MCF 10A (cell line): ENCODE measurements at regions not wholly inside any gene's neighbourhood (a gene's known extent, or its start where the extent isn't known, plus 50 kb on each side); places are given as distances from the start of the nearest gene placed in this dataset.

Source experiments
- BruUV-seq: library from RNA; stranded (reverse); fragments of 400-500 nt; replicated peaks from 2 replicates; lab custom pipeline; 2021; lab: Mats Ljungman, UMichigan
- CTCF ChIA-PET: fragments of 300-600 bp; sonication (Branson Sonifier 250); formaldehyde crosslinking; extraction: SDS; loops from one replicate; lab custom pipeline; 2021; ENCODE audit warnings: antibody characterized with exemption, inconsistent platforms; lab: Yijun Ruan, JAX
- POLR2A ChIA-PET: fragments of 300-600, 350-650 bp; sonication (Branson Sonifier 250); formaldehyde crosslinking; extraction: SDS; loops from one replicate; lab custom pipeline; 2020; ENCODE audit warnings: antibody characterized with exemption, inconsistent platforms; lab: Yijun Ruan, JAX
- DNase-seq: peaks from one replicate; pipeline ENCODE4 v3.0.0-alpha.2; 2018; ENCODE audit not compliant: unreplicated experiment
- H3K27ac Mint-ChIP-seq: one replicate; pipeline ENCODE4 v1.8.0; 2022; ENCODE audit warnings: mild to moderate bottlenecking, low read depth, mixed read lengths; ENCODE audit not compliant: unreplicated experiment
- H3K27me3 Mint-ChIP-seq: one replicate; pipeline ENCODE4 v1.8.0; 2022; ENCODE audit warnings: mixed read lengths; ENCODE audit not compliant: insufficient read depth, unreplicated experiment
- H3K36me3 Mint-ChIP-seq: one replicate; pipeline ENCODE4 v1.8.0; 2022; ENCODE audit warnings: mild to moderate bottlenecking, moderate library complexity, mixed read lengths; ENCODE audit not compliant: insufficient read depth, unreplicated experiment
- H3K4me1 Mint-ChIP-seq: one replicate; pipeline ENCODE4 v1.8.0; 2022; ENCODE audit warnings: mixed read lengths; ENCODE audit not compliant: insufficient read depth, unreplicated experiment
- H3K4me3 Mint-ChIP-seq: one replicate; pipeline ENCODE4 v1.8.0; 2022; ENCODE audit warnings: mild to moderate bottlenecking, moderate library complexity, mixed read lengths; ENCODE audit not compliant: unreplicated experiment
- H3K9me3 Mint-ChIP-seq: one replicate; pipeline ENCODE4 v1.8.0; 2022; ENCODE audit warnings: mixed read lengths; ENCODE audit not compliant: unreplicated experiment
- intact Hi-C: fragments of 100-400 bp; cut with micrococcal nuclease; formaldehyde crosslinking; loops from 2 replicates; pipeline ENCODE4 v1.14.1; 2022
- TF ChIP-seq, protein P1 (sequence below): fragments of 200-600 bp; IDR thresholded peaks from one replicate; pipeline ENCODE4 v1.8.0; 2022; ENCODE audit warnings: antibody characterized with exemption, mild to moderate bottlenecking; ENCODE audit not compliant: unreplicated experiment

DNA sequence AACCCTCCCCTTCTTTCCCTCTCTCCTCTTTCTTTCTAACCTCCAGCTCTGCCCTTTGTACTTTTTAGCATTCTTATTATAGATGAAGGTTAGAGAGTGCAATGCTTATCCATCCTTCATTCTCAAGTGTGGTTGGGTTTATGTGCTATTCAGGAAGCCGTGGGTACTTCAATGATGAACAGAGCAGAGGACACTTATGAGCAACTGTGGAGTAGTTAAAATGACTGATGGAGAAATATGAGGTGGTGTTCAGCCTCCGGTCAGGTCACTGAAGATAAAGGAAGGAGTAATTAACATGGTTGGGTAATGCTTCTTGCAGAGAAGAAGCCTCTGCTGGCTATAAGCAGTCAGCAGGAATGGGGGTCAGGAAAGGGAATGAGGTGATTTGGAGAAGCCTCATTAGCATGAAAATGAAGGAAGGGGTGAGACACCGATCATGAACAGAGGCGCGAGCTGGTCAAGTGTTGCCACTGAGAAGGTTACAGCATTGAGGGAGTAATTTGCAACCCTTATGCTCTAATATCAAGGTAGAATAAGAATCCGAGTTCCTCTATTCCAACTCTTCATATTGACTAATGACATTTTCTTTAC, 174.7 kb downstream of the LPIN1 start:
- TF ChIP-seq, protein P1, sequence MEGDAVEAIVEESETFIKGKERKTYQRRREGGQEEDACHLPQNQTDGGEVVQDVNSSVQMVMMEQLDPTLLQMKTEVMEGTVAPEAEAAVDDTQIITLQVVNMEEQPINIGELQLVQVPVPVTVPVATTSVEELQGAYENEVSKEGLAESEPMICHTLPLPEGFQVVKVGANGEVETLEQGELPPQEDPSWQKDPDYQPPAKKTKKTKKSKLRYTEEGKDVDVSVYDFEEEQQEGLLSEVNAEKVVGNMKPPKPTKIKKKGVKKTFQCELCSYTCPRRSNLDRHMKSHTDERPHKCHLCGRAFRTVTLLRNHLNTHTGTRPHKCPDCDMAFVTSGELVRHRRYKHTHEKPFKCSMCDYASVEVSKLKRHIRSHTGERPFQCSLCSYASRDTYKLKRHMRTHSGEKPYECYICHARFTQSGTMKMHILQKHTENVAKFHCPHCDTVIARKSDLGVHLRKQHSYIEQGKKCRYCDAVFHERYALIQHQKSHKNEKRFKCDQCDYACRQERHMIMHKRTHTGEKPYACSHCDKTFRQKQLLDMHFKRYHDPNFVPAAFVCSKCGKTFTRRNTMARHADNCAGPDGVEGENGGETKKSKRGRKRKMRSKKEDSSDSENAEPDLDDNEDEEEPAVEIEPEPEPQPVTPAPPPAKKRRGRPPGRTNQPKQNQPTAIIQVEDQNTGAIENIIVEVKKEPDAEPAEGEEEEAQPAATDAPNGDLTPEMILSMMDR = no peak
- ChIA-PET CTCF (no interaction called here), POLR2A (interaction anchor here (0.7 to 2.2 kb wide), 3 partner anchors 17 to 47 kb away, joined by 3 to 6 read pairs (median 3); no protein-coding TSS in a partner anchor)
- Mint-ChIP-seq H3K9me3 (no peaks in the 10 kb centered on the region), H3K36me3 (no peaks in the 10 kb centered on the region), H3K27me3 (no peaks in the 10 kb centered on the region), H3K27ac (no peak overlapping the region), H3K4me1 (peaks cover 5% of the 10 kb centered on the region), H3K4me3 (no peak overlapping the region)
- intact Hi-C loops = no loop called here
- no TSS peak for BruUV-seq
- no peak for DNase-seq

DNA sequence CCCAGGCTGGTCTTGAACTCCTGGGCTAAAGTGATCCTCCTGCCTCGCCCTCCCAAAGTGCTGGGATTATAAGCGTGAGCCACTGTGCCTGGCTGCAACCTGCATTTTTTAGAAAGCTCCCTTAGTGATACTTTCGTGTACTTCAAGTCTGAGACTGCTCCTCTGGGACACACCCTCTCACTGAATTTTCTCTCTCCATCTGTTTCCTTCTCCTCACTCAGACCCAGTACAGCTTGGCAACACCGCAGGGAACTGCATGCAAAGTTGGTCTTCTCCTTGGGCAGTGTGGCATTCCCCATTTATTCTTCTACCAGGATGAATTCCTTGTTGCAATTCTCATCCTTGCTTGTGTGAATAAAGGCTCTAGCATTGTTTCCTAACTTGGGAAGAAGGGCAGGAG, 175.9 kb downstream of the LPIN1 start:
- no peaks in the 10 kb centered on the region for H3K27me3 Mint-ChIP-seq
- H3K4me3 Mint-ChIP-seq = no peak overlapping the region
- no TSS peak for BruUV-seq
- ChIA-PET POLR2A (interaction anchor here (1.4 to 2.2 kb wide), 2 partner anchors 16 to 46 kb away, joined by 3 to 6 read pairs; no protein-coding TSS in a partner anchor), CTCF (no interaction called here)
- no peak for DNase-seq
- TF ChIP-seq, protein P1 = no peak
- H3K27ac Mint-ChIP-seq = no peak overlapping the region
- intact Hi-C loops = no loop called here
- no peaks in the 10 kb centered on the region for H3K36me3 Mint-ChIP-seq
- H3K4me1 Mint-ChIP-seq = peaks cover 5% of the 10 kb centered on the region
- no peaks in the 10 kb centered on the region for H3K9me3 Mint-ChIP-seq

DNA sequence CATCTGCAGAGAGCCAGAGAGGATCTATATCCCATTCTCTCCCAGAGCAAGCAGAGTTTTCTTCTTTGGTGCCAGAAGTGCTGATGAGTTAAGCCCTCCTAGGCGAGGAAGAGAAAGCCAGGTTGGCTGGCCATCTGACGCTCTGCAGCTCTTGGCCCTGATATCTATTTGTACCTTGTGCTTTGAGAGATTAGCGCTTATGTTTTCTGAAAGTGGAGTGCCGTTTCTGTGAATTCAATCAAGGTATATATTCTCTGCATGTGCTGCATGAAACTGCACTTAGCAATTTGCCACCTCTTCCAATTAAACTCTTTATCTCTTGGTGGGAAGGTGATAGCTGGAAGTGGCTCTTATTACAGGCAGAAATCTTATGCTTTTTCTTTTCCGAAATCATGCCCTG, 177.5 kb downstream of the LPIN1 start:
- intact Hi-C loops = no loop called here
- ChIA-PET POLR2A (interaction anchor here (0.9 to 2.0 kb wide), 2 partner anchors 10 to 397 kb away, joined by 4 read pairs; no protein-coding TSS in a partner anchor), CTCF (interaction anchor here (0.5 to 1.6 kb wide), 5 partner anchors 9 to 88 kb away, joined by 3 to 7 read pairs (median 4); no protein-coding TSS in a partner anchor)
- Mint-ChIP-seq H3K27me3 (no peaks in the 10 kb centered on the region), H3K36me3 (no peaks in the 10 kb centered on the region), H3K4me3 (no peak overlapping the region), H3K27ac (no peak overlapping the region), H3K4me1 (peaks cover 5% of the 10 kb centered on the region), H3K9me3 (no peaks in the 10 kb centered on the region)
- no peak for DNase-seq
- TF ChIP-seq, protein P1 = no peak
- no TSS peak for BruUV-seq

DNA sequence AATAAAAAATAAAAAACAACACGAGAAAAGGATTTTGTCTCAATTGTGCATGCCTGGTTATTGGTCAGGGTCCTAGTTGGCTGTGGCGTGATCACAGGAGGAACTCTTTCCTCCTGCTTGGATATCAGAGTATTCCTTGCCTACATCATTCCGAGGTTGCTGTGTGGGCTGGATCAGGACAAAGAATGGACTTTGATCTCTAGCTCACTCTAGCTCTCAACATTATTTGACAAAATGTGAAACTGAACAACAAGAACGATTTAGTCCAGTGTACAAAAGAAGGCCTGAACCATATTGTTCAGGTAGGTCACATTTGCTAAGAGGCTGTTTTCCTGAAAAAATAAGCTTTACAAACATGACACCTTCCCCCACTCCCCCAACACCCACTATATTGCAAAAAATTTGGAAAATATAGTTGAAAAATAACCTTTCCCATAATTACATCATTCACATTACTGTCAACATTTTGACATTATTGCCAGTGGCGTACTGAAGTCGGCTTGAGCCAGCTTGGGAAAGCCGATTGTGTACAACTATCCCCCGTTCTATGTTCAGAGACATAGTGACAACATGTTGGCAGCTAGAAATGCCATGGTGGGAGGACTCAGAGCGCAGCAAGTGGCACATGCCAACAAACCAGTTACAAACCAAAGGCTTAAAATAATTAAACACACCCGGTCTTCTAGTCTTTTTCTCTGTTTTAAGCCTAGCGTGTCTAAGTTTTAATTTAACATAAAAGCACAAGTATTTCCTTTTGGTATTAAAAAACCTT, 179.0 kb downstream of the LPIN1 start:
- Mint-ChIP-seq H3K9me3 (no peaks in the 10 kb centered on the region), H3K36me3 (no peaks in the 10 kb centered on the region), H3K4me3 (no peak overlapping the region), H3K27ac (no peak overlapping the region), H3K4me1 (peaks cover 5% of the 10 kb centered on the region), H3K27me3 (no peaks in the 10 kb centered on the region)
- TF ChIP-seq, protein P1 = no peak
- intact Hi-C loops = no loop called here
- ChIA-PET CTCF (interaction anchor here (0.7 to 1.6 kb wide), 2 partner anchors 11 to 14 kb away, joined by 3 to 7 read pairs; no protein-coding TSS in a partner anchor), POLR2A (no interaction called here)
- BruUV-seq = no TSS peak
- DNase-seq = no peak
